ENCODE measurements at regions not wholly inside any gene's neighbourhood (a gene's known extent, or its start where the extent isn't known, plus 50 kb on each side); places are given as distances from the start of the nearest gene placed in this dataset.

DNA sequence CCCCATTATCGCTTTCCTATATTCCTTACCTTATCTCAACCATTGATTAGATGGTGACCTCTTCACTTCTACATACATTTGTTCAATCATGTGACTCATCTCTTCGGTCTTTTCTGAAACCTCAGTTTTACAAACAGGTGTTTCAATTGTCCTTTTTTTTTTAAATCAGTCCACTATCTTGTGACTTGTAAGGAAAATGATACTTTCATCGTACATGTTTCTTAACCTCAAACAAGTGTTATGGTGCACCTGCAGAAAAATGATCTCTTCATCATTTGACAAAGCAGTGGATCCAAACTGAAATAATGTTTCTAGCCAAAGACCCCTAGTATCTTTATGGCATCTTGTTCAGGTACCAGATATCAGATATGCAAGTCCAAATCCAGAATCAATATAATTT is 1157.2 kb downstream of the MRPL39 start:
- no peak for DNase-seq
- no peaks in the 10 kb centered on the region for H3K27me3 ChIP-seq
- 87 to 91% methylated on average over 3 of the region's 3 CpGs for WGBS, 2 donors
- H3K36me3 ChIP-seq, result no peaks in the 10 kb centered on the region
- H3K4me1 ChIP-seq, result no peaks in the 10 kb centered on the region
- TF ChIP-seq, protein P1, sequence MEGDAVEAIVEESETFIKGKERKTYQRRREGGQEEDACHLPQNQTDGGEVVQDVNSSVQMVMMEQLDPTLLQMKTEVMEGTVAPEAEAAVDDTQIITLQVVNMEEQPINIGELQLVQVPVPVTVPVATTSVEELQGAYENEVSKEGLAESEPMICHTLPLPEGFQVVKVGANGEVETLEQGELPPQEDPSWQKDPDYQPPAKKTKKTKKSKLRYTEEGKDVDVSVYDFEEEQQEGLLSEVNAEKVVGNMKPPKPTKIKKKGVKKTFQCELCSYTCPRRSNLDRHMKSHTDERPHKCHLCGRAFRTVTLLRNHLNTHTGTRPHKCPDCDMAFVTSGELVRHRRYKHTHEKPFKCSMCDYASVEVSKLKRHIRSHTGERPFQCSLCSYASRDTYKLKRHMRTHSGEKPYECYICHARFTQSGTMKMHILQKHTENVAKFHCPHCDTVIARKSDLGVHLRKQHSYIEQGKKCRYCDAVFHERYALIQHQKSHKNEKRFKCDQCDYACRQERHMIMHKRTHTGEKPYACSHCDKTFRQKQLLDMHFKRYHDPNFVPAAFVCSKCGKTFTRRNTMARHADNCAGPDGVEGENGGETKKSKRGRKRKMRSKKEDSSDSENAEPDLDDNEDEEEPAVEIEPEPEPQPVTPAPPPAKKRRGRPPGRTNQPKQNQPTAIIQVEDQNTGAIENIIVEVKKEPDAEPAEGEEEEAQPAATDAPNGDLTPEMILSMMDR (IDR thresholded peaks at IDR 0.05), result no peak
- TF ChIP-seq EP300 (IDR thresholded peaks at IDR 0.05) (no peak), POLR2A (IDR thresholded peaks at IDR 0.05) (no peak), POLR2AphosphoS5 (IDR thresholded peaks at IDR 0.05) (no peak)
- H3K27ac ChIP-seq, result no peak overlapping the region
- intact Hi-C loops (cut with DNase I), result no loop called here
- H3K4me3 ChIP-seq, result no peak overlapping the region
- no peaks in the 10 kb centered on the region for H3K9me3 ChIP-seq

DNA sequence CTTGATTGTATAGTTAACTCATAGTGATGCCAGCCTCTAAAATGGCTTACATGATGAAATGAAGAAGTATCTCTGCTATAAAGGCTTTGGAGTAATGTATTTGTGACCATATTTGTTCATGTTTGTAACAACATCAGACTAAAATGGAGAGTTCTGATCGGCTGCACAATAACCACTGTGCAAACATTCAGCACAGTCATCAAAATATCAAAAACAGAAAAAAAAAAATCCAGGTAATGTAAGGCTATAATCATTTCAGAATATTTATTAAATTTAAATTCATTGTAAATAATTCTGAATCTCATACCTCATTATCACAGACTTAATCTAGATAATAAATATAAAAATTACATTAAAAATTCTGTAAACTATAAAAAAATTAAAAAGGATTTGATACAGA is 1161.8 kb downstream of the MRPL39 start:
- no peaks in the 10 kb centered on the region for H3K9me3 ChIP-seq
- intact Hi-C loops (cut with DNase I), result no loop called here
- H3K27me3 ChIP-seq, result no peaks in the 10 kb centered on the region
- no peak for DNase-seq
- H3K27ac ChIP-seq, result no peak overlapping the region
- no peaks in the 10 kb centered on the region for H3K36me3 ChIP-seq
- no peak overlapping the region for H3K4me3 ChIP-seq
- no peaks in the 10 kb centered on the region for H3K4me1 ChIP-seq
- no peak for TF ChIP-seq POLR2AphosphoS5 (IDR thresholded peaks at IDR 0.05)
- no peak for TF ChIP-seq EP300 (IDR thresholded peaks at IDR 0.05)
- TF ChIP-seq POLR2A (IDR thresholded peaks at IDR 0.05), result no peak
- TF ChIP-seq, protein P1 (IDR thresholded peaks at IDR 0.05), result no peak
- WGBS, 2 donors, result 66 to 84% methylated on average over 1 of the region's 1 CpG

DNA sequence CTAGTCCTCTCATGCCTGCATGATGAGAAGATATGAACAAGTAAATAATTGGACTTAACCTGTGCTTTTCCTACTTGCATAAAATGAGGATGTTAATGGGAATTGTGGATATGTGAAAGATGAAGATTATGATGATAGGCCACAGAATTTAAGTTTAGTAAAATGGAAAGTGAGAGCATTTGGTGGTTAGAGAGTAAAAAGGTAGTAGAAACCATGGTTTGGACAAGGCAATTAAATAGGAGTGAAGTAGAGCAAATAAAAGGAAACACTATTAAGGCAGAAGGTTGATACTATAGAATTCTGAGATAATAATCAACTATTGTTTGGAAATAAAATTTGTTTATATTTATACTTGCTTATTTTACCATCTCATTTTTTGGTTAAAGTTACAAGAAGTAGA is 1162.5 kb downstream of the MRPL39 start:
- H3K4me1 ChIP-seq, result no peaks in the 10 kb centered on the region
- H3K27ac ChIP-seq, result no peak overlapping the region
- no peaks in the 10 kb centered on the region for H3K27me3 ChIP-seq
- no peaks in the 10 kb centered on the region for H3K36me3 ChIP-seq
- TF ChIP-seq POLR2A (IDR thresholded peaks at IDR 0.05) (no peak), EP300 (IDR thresholded peaks at IDR 0.05) (no peak), POLR2AphosphoS5 (IDR thresholded peaks at IDR 0.05) (no peak)
- TF ChIP-seq, protein P1 (IDR thresholded peaks at IDR 0.05), result no peak
- H3K9me3 ChIP-seq, result no peaks in the 10 kb centered on the region
- intact Hi-C loops (cut with DNase I), result no loop called here
- H3K4me3 ChIP-seq, result no peak overlapping the region
- DNase-seq, result no peak

DNA sequence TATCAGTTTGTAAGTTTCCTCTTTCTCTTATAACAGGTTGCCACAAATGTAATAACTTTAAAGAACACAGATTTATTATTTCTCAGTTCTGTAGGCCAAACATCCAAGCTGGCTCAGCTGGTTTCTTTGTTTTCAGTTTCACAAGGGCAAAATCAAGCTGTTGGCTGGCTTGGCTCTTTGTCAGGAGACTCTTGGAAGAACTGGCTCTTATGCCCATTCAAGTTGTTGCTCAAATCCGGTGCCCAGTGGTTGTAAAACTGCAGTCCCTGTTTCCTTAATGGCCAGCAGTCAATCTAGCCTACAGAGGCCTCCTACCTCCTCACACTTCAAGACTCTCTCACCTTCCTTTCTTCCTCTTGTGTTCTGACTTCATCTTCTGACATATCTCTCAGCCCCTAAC is 1171.0 kb downstream of the MRPL39 start:
- TF ChIP-seq, protein P1 (IDR thresholded peaks at IDR 0.05), result no peak
- TF ChIP-seq POLR2A (IDR thresholded peaks at IDR 0.05), result no peak
- TF ChIP-seq EP300 (IDR thresholded peaks at IDR 0.05), result no peak
- no peak for TF ChIP-seq POLR2AphosphoS5 (IDR thresholded peaks at IDR 0.05)
- H3K27me3 ChIP-seq, result no peaks in the 10 kb centered on the region
- H3K36me3 ChIP-seq, result no peaks in the 10 kb centered on the region
- no peak overlapping the region for H3K27ac ChIP-seq
- intact Hi-C loops (cut with DNase I), result no loop called here
- H3K4me1 ChIP-seq, result no peaks in the 10 kb centered on the region
- no peak for DNase-seq
- H3K9me3 ChIP-seq, result no peaks in the 10 kb centered on the region
- H3K4me3 ChIP-seq, result no peak overlapping the region
- 41 to 57% methylated on average over 1 of the region's 1 CpG for WGBS, 2 donors

DNA sequence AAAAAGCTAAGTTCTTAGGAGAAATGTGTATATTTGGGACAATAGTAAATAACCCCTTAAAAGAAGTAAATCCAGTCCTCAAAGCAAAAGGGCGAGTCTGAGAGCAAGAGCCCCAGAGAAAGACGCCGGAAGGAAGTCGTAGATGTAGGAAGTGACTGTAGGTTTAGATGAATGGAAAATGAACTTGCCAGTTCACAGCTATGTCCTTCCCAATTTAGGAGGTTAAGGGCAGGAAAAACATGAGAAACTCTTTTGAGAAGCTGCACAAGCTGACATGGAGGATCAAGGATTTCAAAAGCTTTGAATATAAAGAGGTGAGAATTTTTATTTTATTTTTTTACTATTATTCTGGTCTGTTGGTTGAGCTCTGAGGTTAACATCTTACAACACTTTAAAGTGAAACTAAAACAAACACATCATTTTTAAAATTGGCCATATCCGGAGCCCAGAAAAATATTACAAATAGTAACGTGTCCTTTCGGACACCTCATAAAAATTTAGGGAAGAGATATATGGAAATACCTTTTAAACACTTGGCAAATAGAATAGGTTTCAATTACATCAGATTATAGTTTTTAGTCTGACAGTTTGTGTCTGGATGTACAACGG is 1178.6 kb downstream of the MRPL39 start:
- H3K4me1 ChIP-seq, result no peaks in the 10 kb centered on the region
- peak overlapping the region in 2 of 4 donors; percentile 12 to 15 for H3K4me3 ChIP-seq
- TF ChIP-seq POLR2AphosphoS5 (IDR thresholded peaks at IDR 0.05) (no peak), POLR2A (IDR thresholded peaks at IDR 0.05) (no peak), EP300 (IDR thresholded peaks at IDR 0.05) (no peak)
- TF ChIP-seq, protein P1 (IDR thresholded peaks at IDR 0.05), result no peak
- H3K27ac ChIP-seq, result no peak overlapping the region
- no peaks in the 10 kb centered on the region for H3K27me3 ChIP-seq
- intact Hi-C loops (cut with DNase I), result no loop called here
- WGBS, 2 donors, result 62 to 79% methylated on average over 8 of the region's 8 CpGs
- no peaks in the 10 kb centered on the region for H3K36me3 ChIP-seq
- no peak for DNase-seq
- no peaks in the 10 kb centered on the region for H3K9me3 ChIP-seq
